Mononuclear cell (primary cell): ENCODE measurements at regions not wholly inside any gene's neighbourhood (a gene's known extent, or its start where the extent isn't known, plus 50 kb on each side); places are given as distances from the start of the nearest gene placed in this dataset.
"Not testable (repeated sequence)": the region's sequence is repeated elsewhere in the genome, so short reads cannot be mapped to it uniquely, and the experiment has no call there.

ENCODE experiments used
- H3K27me3 ChIP-seq: 2 replicates; pipeline ENCODE4 v1.6.0; 2011; ENCODE audit warnings: low read length, control low read depth; ENCODE audit not compliant: insufficient read depth
- H3K4me1 ChIP-seq: 2 replicates; pipeline ENCODE4 v1.5.1; 2011; ENCODE audit warnings: mild to moderate bottlenecking, low read length, control low read depth; ENCODE audit not compliant: insufficient read depth
- H3K4me3 ChIP-seq: 2 replicates; pipeline ENCODE4 v1.5.1; 2011; ENCODE audit warnings: mild to moderate bottlenecking, low read length, moderate library complexity
- H3K9me3 ChIP-seq: 2 replicates; pipeline ENCODE4 v1.5.1; 2011; ENCODE audit warnings: low read depth, mild to moderate bottlenecking, control low read depth, low read length

GRCh38 chr3:74273091-74273490 is 341.4 kb downstream of the CNTN3 start:
- H3K4me3 ChIP-seq, result no peak overlapping the region
- no peaks in the 10 kb centered on the region for H3K4me1 ChIP-seq
- H3K9me3 ChIP-seq, result no peaks in the 10 kb centered on the region
- no peaks in the 10 kb centered on the region for H3K27me3 ChIP-seq

- no peaks in the 10 kb centered on the region for H3K27me3 ChIP-seq
- H3K4me1 ChIP-seq, result no peaks in the 10 kb centered on the region
- no peaks in the 10 kb centered on the region for H3K9me3 ChIP-seq
- no peak overlapping the region for H3K4me3 ChIP-seq
Measured at GRCh38 chr3:74271541-74271940, 342.9 kb downstream of the CNTN3 start.

- no peaks in the 10 kb centered on the region for H3K27me3 ChIP-seq
- no peak overlapping the region for H3K4me3 ChIP-seq
- no peaks in the 10 kb centered on the region for H3K4me1 ChIP-seq
- no peaks in the 10 kb centered on the region for H3K9me3 ChIP-seq
Measured at GRCh38 chr3:74269689-74270088, 344.8 kb downstream of the CNTN3 start.

GRCh38 chr3:74268753-74269152 is 345.7 kb downstream of the CNTN3 start:
- Histone ChIP-seq H3K27me3 (no peaks in the 10 kb centered on the region), H3K9me3 (no peaks in the 10 kb centered on the region), H3K4me1 (no peaks in the 10 kb centered on the region), H3K4me3 (no peak overlapping the region)

GRCh38 chr3:74267588-74268184 is 346.8 kb downstream of the CNTN3 start:
- no peaks in the 10 kb centered on the region for H3K9me3 ChIP-seq
- H3K4me1 ChIP-seq, result no peaks in the 10 kb centered on the region
- no peaks in the 10 kb centered on the region for H3K27me3 ChIP-seq
- H3K4me3 ChIP-seq, result no peak overlapping the region

GRCh38 chr3:74267131-74267530 is 347.3 kb downstream of the CNTN3 start:
- no peaks in the 10 kb centered on the region for H3K27me3 ChIP-seq
- no peak overlapping the region for H3K4me3 ChIP-seq
- H3K4me1 ChIP-seq, result no peaks in the 10 kb centered on the region
- no peaks in the 10 kb centered on the region for H3K9me3 ChIP-seq

- no peaks in the 10 kb centered on the region for H3K4me1 ChIP-seq
- no peak overlapping the region for H3K4me3 ChIP-seq
- no peaks in the 10 kb centered on the region for H3K9me3 ChIP-seq
- no peaks in the 10 kb centered on the region for H3K27me3 ChIP-seq
Measured at GRCh38 chr3:74265069-74265468, 349.4 kb downstream of the CNTN3 start.

- Histone ChIP-seq H3K4me3 (no peak overlapping the region), H3K4me1 (no peaks in the 10 kb centered on the region), H3K9me3 (no peaks in the 10 kb centered on the region), H3K27me3 (no peaks in the 10 kb centered on the region)
Measured at GRCh38 chr3:74263031-74263430, 351.4 kb downstream of the CNTN3 start.

GRCh38 chr3:74233091-74233490 is 381.4 kb downstream of the CNTN3 start:
- H3K9me3 ChIP-seq, result no peaks in the 10 kb centered on the region
- H3K27me3 ChIP-seq, result no peaks in the 10 kb centered on the region
- no peak overlapping the region for H3K4me3 ChIP-seq
- no peaks in the 10 kb centered on the region for H3K4me1 ChIP-seq

GRCh38 chr3:74217467-74217866 is 397.0 kb downstream of the CNTN3 start:
- Histone ChIP-seq H3K27me3 (no peaks in the 10 kb centered on the region), H3K4me3 (no peak overlapping the region), H3K9me3 (no peaks in the 10 kb centered on the region), H3K4me1 (no peaks in the 10 kb centered on the region)

GRCh38 chr3:74214286-74214685 is 400.2 kb downstream of the CNTN3 start:
- Histone ChIP-seq H3K4me3 (no peak overlapping the region), H3K27me3 (no peaks in the 10 kb centered on the region), H3K9me3 (no peaks in the 10 kb centered on the region), H3K4me1 (no peaks in the 10 kb centered on the region)

GRCh38 chr3:74210739-74211138 is 403.7 kb downstream of the CNTN3 start:
- no peaks in the 10 kb centered on the region for H3K4me1 ChIP-seq
- H3K27me3 ChIP-seq, result no peaks in the 10 kb centered on the region
- no peak overlapping the region for H3K4me3 ChIP-seq
- no peaks in the 10 kb centered on the region for H3K9me3 ChIP-seq

GRCh38 chr3:74200952-74201351 is 413.5 kb downstream of the CNTN3 start:
- Histone ChIP-seq H3K4me3 (no peak overlapping the region), H3K27me3 (no peaks in the 10 kb centered on the region), H3K4me1 (no peaks in the 10 kb centered on the region), H3K9me3 (peaks cover 8% of the 10 kb centered on the region)

- H3K4me1 ChIP-seq, H3K27me3 ChIP-seq, H3K4me3 ChIP-seq: not testable (repeated sequence)
- peaks cover 16% of the 10 kb centered on the region for H3K9me3 ChIP-seq
Measured at GRCh38 chr3:74178664-74179063, 435.8 kb downstream of the CNTN3 start.

GRCh38 chr3:74173090-74173489 is 441.4 kb downstream of the CNTN3 start:
- Histone ChIP-seq H3K4me3 (no peak overlapping the region), H3K4me1 (no peaks in the 10 kb centered on the region), H3K27me3 (no peaks in the 10 kb centered on the region), H3K9me3 (peaks cover 5% of the 10 kb centered on the region)

- no peaks in the 10 kb centered on the region for H3K9me3 ChIP-seq
- no peak overlapping the region for H3K4me3 ChIP-seq
- H3K4me1 ChIP-seq, result no peaks in the 10 kb centered on the region
- no peaks in the 10 kb centered on the region for H3K27me3 ChIP-seq
Measured at GRCh38 chr3:74167926-74168325, 446.5 kb downstream of the CNTN3 start.
